Activated naive CD4-positive, alpha-beta T cell treated with anti-CD3 and anti-CD28 coated beads, Interleukin-2, amount 50 U/mL, for 24 hours (primary cell): ENCODE measurements at regions not wholly inside any gene's neighbourhood (a gene's known extent, or its start where the extent isn't known, plus 50 kb on each side); places are given as distances from the start of the nearest gene placed in this dataset.

Source experiments
- H3K27ac Mint-ChIP-seq: one replicate; pipeline ENCODE4 v1.8.0; 2021; ENCODE audit warnings: mild to moderate bottlenecking, mixed read lengths
- H3K27me3 Mint-ChIP-seq: one replicate; pipeline ENCODE4 v1.8.0; 2021; ENCODE audit warnings: mixed read lengths
- H3K36me3 Mint-ChIP-seq: one replicate; pipeline ENCODE4 v1.8.0; 2021; ENCODE audit warnings: mixed read lengths
- H3K4me1 Mint-ChIP-seq: one replicate; pipeline ENCODE4 v1.8.0; 2021; ENCODE audit warnings: mixed read lengths
- H3K4me3 Mint-ChIP-seq: one replicate; pipeline ENCODE4 v1.8.0; 2021; ENCODE audit warnings: mild to moderate bottlenecking, mixed read lengths
- H3K9me3 Mint-ChIP-seq: one replicate; pipeline ENCODE4 v1.8.0; 2021; ENCODE audit warnings: mixed read lengths

DNA sequence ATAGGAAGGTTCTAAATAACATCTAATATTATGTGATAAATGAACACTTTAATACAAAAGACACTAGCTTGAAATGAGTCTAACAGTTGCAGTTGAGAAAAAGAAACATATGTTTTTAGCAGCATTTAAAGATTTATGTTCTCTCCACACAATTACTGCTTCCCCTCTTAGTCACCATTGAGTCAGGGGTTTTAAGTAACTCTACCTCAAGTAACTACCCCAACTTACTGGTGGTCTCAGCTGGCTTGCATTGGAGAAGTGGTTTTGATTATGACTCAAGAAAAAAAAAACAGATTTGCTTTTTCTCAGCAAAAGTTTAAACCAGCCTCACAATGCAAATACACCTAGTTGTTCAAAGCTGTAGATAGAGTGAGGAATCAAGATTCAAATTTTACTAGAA lies 1216.5 kb upstream of the CDH9 start:
- no peaks in the 10 kb centered on the region for H3K36me3 Mint-ChIP-seq
- no peak overlapping the region for H3K27ac Mint-ChIP-seq
- no peaks in the 10 kb centered on the region for H3K4me1 Mint-ChIP-seq
- H3K27me3 Mint-ChIP-seq = no peaks in the 10 kb centered on the region
- no peak overlapping the region for H3K4me3 Mint-ChIP-seq
- no peaks in the 10 kb centered on the region for H3K9me3 Mint-ChIP-seq

DNA sequence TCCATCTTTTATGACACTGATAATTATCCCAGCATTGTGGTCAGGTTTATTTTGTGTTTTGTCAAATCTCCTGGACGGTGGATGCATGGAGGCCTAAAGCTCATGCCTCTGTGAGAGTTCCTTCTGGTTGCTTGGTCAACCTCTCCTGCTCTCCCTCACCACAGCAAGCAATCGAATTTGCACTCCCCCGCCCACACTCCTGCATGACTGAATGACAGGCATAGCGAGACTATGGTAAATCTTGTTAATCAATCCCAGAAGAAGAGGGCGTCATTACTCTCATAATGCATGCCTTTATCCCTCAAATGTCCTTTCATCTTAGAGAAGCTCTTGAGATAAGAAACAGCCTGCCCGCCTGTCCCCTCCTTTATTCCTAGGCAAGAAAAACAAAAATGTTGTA lies 1215.0 kb upstream of the CDH9 start:
- Mint-ChIP-seq H3K9me3 (peaks cover 2% of the 10 kb centered on the region), H3K4me3 (no peak overlapping the region), H3K27me3 (no peaks in the 10 kb centered on the region), H3K4me1 (no peaks in the 10 kb centered on the region), H3K36me3 (no peaks in the 10 kb centered on the region), H3K27ac (no peak overlapping the region)

DNA sequence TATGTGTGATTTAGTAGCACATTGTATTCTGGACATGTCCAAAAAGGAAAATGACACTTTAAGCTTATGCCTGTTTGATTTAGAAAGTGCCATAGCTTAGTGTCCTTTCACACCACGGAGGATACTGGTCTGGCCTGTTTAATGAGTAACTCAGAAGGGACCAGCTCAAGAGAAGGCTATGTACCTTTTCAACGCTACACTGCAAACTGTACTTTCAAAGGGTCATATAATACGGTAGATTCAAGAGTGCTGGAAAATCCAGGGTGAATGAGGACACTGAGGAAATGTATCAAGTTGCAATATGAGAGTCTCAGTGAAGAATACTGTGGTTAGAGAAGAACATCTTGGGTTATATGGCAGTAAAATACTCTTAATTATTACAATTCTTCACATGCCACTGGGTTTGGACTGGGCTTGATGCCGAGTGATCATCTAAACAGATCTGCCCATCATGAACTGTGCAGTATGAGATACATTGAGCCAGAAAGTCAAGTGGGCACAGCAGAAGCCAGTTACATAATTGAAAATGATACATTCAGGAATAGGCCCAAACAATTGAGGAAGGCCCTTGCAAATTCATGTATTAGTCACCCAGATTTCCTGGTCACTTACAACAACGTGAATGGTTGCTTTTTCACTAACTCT lies 1211.5 kb upstream of the CDH9 start:
- H3K4me3 Mint-ChIP-seq = no peak overlapping the region

DNA sequence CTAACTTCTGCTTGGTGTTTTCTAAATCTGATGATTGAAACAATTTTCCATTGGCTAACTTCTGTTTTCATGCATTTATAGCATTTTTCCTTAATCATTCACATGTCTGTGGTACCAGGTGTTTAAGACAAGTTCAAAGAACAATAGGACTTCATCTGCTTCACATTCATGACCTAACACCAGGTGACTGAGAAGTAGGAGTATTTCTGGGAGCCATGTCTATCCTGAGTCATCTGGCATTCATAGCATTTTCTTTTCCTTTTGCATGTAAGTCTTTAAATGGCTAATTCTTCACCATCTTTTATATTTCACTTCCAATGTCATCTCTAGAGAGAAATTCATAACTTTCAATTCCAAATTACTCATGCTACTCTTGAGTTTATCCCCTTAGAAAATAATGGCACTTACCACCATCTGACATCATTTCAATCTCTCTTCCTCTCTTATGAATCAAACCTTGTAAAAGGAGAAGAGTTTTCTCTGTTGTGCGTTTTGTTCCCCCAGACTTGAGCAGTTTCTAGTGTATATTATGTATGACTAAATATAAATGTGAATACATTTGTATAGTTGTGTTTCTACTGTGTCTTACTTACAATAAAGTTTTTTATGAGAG lies 1196.1 kb upstream of the CDH9 start:
- no peaks in the 10 kb centered on the region for H3K27me3 Mint-ChIP-seq
- H3K9me3 Mint-ChIP-seq = peaks cover 5% of the 10 kb centered on the region
- H3K4me3 Mint-ChIP-seq = no peak overlapping the region
- no peak overlapping the region for H3K27ac Mint-ChIP-seq
- H3K36me3 Mint-ChIP-seq = no peaks in the 10 kb centered on the region
- no peaks in the 10 kb centered on the region for H3K4me1 Mint-ChIP-seq

More for the DNA sequence above, 1211.5 kb upstream of the CDH9 start:
- Mint-ChIP-seq H3K36me3 (no peaks in the 10 kb centered on the region), H3K4me1 (no peaks in the 10 kb centered on the region), H3K27ac (no peak overlapping the region), H3K9me3 (peaks cover 9% of the 10 kb centered on the region), H3K27me3 (no peaks in the 10 kb centered on the region)

DNA sequence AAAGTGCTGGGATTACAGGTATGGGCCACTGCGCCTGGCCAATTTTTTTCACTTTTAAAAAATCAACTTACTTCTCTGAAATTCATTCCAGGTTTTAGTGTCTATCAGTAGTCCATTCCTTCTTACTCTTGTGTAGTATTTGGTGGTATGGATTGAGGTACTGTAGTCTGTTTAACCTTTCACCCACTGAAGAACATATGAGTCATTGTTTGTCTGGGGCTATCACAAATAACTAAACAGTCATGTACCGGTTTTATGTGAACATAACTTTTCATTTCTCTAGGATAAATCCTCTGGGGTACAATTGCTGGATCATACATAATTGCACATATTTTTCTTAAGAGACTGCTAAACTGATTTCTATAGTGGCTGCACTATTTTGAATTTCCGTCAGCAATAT lies 1188.0 kb upstream of the CDH9 start:
- Mint-ChIP-seq H3K9me3 (no peaks in the 10 kb centered on the region), H3K27me3 (no peaks in the 10 kb centered on the region), H3K4me3 (no peak overlapping the region), H3K4me1 (no peaks in the 10 kb centered on the region), H3K36me3 (no peaks in the 10 kb centered on the region), H3K27ac (no peak overlapping the region)

DNA sequence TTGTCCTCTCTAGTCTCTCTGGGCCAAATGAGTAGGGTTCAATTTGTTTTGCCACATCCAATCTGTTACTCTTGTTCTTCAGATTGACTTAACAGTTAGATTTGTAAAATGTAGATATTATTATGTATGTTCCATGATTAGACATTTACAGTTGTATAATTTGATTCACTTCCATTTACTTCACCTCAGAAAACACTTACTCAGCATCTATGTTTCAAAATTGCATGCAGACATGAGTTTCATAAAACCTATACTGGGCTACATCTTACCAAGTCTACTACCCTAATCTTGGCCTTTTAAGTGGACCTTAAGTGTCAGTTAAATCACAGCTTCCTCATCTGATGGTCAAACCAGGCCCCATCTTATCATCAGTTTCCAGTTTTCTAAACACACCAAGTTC lies 1181.2 kb upstream of the CDH9 start:
- Mint-ChIP-seq H3K4me1 (no peaks in the 10 kb centered on the region), H3K4me3 (no peak overlapping the region), H3K27me3 (no peaks in the 10 kb centered on the region), H3K36me3 (no peaks in the 10 kb centered on the region), H3K9me3 (peaks cover 8% of the 10 kb centered on the region), H3K27ac (no peak overlapping the region)

DNA sequence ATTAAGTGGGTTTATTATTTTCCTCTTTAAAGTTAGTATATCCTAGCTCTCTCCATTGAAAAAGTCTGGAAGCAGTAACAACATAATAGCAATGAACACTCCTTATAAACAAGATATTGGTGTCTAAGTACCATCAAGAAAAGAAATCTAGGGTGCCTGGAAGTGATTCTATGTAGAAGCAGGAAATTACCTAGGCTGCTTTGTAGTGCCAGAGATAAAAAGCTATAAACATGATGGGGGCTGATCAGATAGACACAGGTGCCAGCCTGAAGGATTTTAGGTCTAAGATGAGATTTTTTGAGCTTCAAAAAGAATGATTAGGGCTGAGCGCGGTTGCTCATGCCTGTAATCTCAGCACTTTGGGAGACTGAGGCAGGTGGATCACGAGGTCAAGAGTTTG lies 1179.3 kb upstream of the CDH9 start:
- Mint-ChIP-seq H3K27me3 (no peaks in the 10 kb centered on the region), H3K4me3 (no peak overlapping the region), H3K36me3 (no peaks in the 10 kb centered on the region), H3K4me1 (no peaks in the 10 kb centered on the region), H3K27ac (no peak overlapping the region), H3K9me3 (peaks cover 8% of the 10 kb centered on the region)

DNA sequence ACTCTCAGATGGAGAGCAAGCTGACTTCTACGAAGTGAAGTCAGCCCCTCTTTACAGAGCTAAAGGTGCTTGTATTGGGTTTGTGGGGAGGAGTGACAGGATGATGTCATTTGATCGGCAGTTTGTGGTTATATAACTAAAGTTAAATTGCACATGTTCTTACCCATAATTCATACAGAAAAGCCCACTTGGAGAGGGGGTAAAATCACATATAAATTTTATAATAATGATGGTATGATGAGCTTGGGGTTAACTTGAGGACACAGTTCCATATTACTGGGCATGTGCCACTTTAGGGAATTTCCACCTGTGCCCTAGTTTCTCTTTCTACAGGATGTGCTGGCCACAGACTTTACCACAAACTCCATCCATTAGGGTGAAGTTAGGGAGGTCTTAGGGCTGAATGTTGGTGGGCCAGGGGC lies 1178.6 kb upstream of the CDH9 start:
- Mint-ChIP-seq H3K27me3 (no peaks in the 10 kb centered on the region), H3K9me3 (peaks cover 8% of the 10 kb centered on the region), H3K36me3 (no peaks in the 10 kb centered on the region), H3K27ac (no peak overlapping the region), H3K4me1 (no peaks in the 10 kb centered on the region), H3K4me3 (no peak overlapping the region)

DNA sequence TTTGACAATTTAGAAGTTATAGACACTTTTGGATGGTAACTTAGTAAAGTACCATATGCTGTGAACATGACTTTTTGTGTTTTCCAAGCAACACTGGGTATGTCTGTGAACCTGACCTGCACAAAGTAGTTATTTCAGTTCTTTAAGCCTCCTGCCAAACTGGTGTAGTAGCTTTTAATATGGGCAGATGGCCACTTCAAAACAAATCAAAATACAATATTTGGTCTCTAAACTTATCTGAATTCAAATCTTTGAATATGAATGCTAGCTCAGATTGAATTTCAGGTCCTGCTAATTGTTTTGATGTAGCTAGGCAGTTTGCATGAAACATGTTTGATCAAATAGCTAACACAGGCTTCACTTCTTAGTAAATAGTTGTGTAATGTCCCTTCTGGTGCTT lies 1176.7 kb upstream of the CDH9 start:
- H3K4me3 Mint-ChIP-seq = no peak overlapping the region
- H3K9me3 Mint-ChIP-seq = peaks cover 6% of the 10 kb centered on the region
- H3K27ac Mint-ChIP-seq = no peak overlapping the region
- H3K4me1 Mint-ChIP-seq = no peaks in the 10 kb centered on the region
- H3K36me3 Mint-ChIP-seq = no peaks in the 10 kb centered on the region
- H3K27me3 Mint-ChIP-seq = no peaks in the 10 kb centered on the region

DNA sequence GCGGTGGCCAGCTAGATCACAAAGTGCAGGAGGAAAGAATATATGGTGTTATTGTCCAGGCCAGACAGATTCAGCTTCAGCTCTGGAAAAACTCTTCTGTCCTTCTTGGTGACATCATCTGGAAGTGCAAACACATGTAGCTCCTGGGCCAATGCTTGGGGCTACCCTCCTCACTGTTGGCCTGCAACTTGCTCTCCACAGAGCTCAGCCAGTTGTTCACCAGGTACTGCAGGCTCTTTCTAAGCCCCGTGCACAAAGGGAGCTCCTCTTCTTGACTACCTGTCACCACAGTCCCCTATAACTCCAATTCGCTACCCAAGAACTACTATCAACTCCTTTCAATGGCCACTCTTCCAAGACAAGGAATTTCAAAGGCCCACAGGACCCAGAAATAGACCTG lies 1175.9 kb upstream of the CDH9 start:
- H3K9me3 Mint-ChIP-seq = no peaks in the 10 kb centered on the region
- H3K4me3 Mint-ChIP-seq = no peak overlapping the region
- no peak overlapping the region for H3K27ac Mint-ChIP-seq
- no peaks in the 10 kb centered on the region for H3K27me3 Mint-ChIP-seq
- H3K4me1 Mint-ChIP-seq = no peaks in the 10 kb centered on the region
- no peaks in the 10 kb centered on the region for H3K36me3 Mint-ChIP-seq

DNA sequence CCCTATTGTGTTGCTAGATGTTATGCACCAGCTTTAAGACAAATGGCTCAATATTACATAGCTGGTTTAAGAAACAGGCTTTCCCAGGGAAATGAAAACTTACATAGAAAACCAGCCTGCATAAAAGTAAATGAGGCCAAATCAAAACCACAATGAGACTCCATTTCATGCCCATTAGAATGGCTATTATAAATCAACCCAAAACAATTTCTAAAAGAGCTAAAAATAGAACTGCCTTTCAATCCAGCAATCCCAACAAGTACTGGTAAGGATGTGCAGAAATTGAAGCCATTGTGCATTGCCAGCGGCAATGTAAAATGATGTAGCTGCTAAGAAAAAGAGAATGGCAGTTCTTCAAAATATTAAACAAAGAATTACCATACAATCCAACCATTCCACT lies 1170.0 kb upstream of the CDH9 start:
- H3K27ac Mint-ChIP-seq = no peak overlapping the region
- H3K36me3 Mint-ChIP-seq = no peaks in the 10 kb centered on the region
- H3K4me3 Mint-ChIP-seq = no peak overlapping the region
- no peaks in the 10 kb centered on the region for H3K9me3 Mint-ChIP-seq
- no peaks in the 10 kb centered on the region for H3K27me3 Mint-ChIP-seq
- no peaks in the 10 kb centered on the region for H3K4me1 Mint-ChIP-seq

DNA sequence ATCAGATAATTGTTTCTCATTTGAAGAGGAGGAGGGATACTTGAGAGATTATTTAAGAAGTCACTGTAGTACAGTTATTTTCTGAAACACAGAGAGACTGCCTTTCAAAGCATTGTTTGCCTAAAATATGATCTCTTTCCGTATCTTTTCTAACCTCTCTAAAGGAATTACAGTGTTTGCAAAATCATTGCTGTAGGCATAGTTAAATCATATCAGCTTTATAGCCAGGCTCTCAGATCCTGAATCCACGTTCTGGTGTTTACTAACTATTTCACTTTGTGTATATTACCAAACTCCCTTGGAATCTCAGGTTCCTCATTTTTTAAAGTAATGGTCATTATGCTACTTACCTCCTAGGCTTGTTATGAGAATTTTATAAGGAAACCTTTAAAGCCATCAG lies 1151.6 kb upstream of the CDH9 start:
- H3K4me3 Mint-ChIP-seq = no peak overlapping the region
- H3K36me3 Mint-ChIP-seq = no peaks in the 10 kb centered on the region
- H3K27me3 Mint-ChIP-seq = no peaks in the 10 kb centered on the region
- no peak overlapping the region for H3K27ac Mint-ChIP-seq
- peaks cover 5% of the 10 kb centered on the region for H3K9me3 Mint-ChIP-seq
- H3K4me1 Mint-ChIP-seq = no peaks in the 10 kb centered on the region

DNA sequence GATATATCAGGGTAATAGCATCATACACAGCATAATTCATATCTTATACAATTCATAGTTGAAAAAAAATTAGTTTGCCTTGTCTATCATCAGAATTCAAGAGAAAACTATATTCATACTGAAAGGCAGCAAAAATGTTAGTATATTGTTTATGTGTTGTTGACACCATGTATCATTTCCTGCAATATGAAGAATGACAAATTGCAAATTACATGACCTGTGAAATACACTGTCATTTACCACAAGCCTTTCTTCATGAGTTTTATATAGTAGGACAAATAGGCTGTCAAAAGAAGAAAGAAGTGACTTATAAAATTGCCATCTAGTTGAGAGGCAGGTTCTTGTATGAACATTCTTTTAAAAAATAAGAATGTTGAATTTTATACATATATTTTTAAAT lies 1136.3 kb upstream of the CDH9 start:
- H3K27ac Mint-ChIP-seq = no peak overlapping the region

DNA sequence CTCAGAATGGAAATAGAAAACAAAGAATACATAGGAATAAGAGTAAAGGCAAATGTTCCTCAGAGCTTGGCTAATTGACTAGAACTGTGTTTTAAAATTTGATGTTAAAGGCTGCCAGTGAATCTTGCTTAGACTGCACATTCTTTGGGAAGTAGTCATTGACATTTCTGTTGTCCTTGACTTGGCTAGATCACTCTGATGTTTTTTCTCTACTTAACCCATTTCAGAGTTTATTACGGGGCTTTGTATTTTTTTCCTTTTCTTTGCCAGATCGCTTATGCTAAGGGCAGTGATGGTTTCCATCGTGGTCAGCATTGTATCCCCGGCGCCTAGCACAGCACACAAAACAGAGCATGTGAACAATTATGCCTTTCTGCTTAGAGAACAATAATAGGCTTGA lies 1126.7 kb upstream of the CDH9 start:
- no peak overlapping the region for H3K27ac Mint-ChIP-seq
- H3K36me3 Mint-ChIP-seq = no peaks in the 10 kb centered on the region
- no peaks in the 10 kb centered on the region for H3K27me3 Mint-ChIP-seq
- no peak overlapping the region for H3K4me3 Mint-ChIP-seq
- no peaks in the 10 kb centered on the region for H3K4me1 Mint-ChIP-seq
- no peaks in the 10 kb centered on the region for H3K9me3 Mint-ChIP-seq

More for the DNA sequence above, 1136.3 kb upstream of the CDH9 start:
- Mint-ChIP-seq H3K27me3 (no peaks in the 10 kb centered on the region), H3K4me1 (no peaks in the 10 kb centered on the region), H3K9me3 (peaks cover under 1% of the 10 kb centered on the region), H3K4me3 (no peak overlapping the region), H3K36me3 (no peaks in the 10 kb centered on the region)

DNA sequence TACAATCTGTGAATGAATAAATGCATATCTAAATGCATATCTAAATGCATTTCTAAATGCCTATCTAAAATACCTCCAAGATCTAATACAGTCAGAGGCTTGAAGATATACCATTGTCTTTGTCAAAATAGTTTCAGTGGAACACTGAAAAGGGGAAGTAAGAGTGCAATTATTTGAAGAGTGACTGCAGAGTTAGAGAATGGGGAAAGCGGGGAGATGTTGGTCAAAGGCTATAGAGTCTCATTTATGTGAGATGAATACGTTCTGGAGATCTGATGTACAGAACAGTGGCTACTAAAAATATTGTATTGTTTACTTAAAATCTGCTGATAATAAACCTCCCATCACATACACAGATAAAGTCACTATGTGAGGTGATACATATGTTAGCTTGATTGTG lies 1126.2 kb upstream of the CDH9 start:
- Mint-ChIP-seq H3K9me3 (peaks cover 5% of the 10 kb centered on the region), H3K27ac (no peak overlapping the region), H3K27me3 (no peaks in the 10 kb centered on the region), H3K4me3 (no peak overlapping the region), H3K36me3 (no peaks in the 10 kb centered on the region), H3K4me1 (no peaks in the 10 kb centered on the region)

DNA sequence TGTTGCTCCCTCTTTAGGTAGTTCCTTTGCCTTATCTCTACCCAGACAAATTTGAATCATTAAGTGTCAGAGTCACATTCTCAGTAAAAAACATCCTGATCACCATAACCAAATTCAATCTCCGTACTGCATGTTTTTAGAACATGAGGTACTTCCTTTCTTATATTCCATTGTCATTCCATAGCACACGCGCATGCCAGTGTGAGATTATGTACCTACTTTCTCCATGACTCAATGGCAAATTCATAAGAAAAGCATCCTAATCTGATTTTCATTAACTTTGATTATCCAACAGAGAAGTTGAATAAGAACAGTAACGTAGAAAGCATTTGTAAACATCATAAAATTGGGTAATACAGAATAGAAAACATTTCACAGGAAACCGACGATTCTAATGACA lies 1118.6 kb upstream of the CDH9 start:
- Mint-ChIP-seq H3K27ac (no peak overlapping the region), H3K36me3 (no peaks in the 10 kb centered on the region), H3K27me3 (no peaks in the 10 kb centered on the region)

DNA sequence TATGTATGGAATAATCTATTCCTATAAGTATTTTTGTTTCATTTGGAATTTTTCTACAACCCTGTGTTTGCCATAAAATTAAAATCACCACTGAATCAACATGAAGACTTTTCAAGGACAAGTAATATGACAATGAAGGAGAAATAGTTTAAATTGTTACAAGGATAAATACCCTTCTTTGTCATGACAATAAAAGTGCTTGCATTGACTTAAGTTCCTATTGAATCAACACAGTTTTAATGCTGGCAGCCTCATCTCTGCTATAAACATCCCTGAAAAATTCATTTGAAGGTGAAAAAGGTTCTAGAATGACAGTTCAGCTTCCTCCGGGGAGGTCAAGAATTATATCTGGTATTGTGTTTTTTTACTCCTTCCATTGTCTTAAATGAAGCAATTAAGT lies 1105.1 kb upstream of the CDH9 start:
- no peaks in the 10 kb centered on the region for H3K36me3 Mint-ChIP-seq

More for the DNA sequence above, 1118.6 kb upstream of the CDH9 start:
- H3K4me3 Mint-ChIP-seq = no peak overlapping the region
- no peaks in the 10 kb centered on the region for H3K4me1 Mint-ChIP-seq
- H3K9me3 Mint-ChIP-seq = peaks cover 15% of the 10 kb centered on the region

More for the DNA sequence above, 1105.1 kb upstream of the CDH9 start:
- H3K27me3 Mint-ChIP-seq = no peaks in the 10 kb centered on the region
- no peak overlapping the region for H3K4me3 Mint-ChIP-seq
- H3K9me3 Mint-ChIP-seq = peaks cover 9% of the 10 kb centered on the region
- no peak overlapping the region for H3K27ac Mint-ChIP-seq
- H3K4me1 Mint-ChIP-seq = no peaks in the 10 kb centered on the region
